Lower leg skin (tissue), 4 donors: ENCODE measurements at regions not wholly inside any gene's neighbourhood (a gene's known extent, or its start where the extent isn't known, plus 50 kb on each side); places are given as distances from the start of the nearest gene placed in this dataset.

Experiments used
- DNase-seq, 2 donors: peaks; one replicate each; pipeline ENCODE4 v3.0.0-alpha.2; 2019; ENCODE audit warnings: low spot score in 2 of 2
- H3K4me3 ChIP-seq: fragments of 200-600 bp; sonication (generic); 2 replicates; pipeline ENCODE4 v1.5.1; 2017; ENCODE audit warnings: mild to moderate bottlenecking, low read depth; ENCODE audit not compliant: poor library complexity, severe bottlenecking
- POLR2A ChIP-seq, 2 donors: fragments of 450-650 bp; IDR thresholded peaks; one replicate each; pipeline ENCODE4 v1.6.1; 2016 to 2017; ENCODE audit warnings: antibody characterized with exemption in 2 of 2, mild to moderate bottlenecking in 1 of 2, moderate library complexity in 1 of 2
- WGBS, 2 donors: methylation state at CpG; one replicate each; pipeline ENCODE4 v1.1.5; 2018; 5-methylcytosine and 5-hydroxymethylcytosine counted together
- intact Hi-C: fragments of 100-400 bp; cut with DNase I; formaldehyde crosslinking; loops from one replicate; pipeline ENCODE4 v1.15.0; 2023; ENCODE audit warnings: low total_unique reads
- TF ChIP-seq, protein P1 (sequence below), 3 donors: fragments of 450-650 bp; IDR thresholded peaks; one replicate each; pipeline ENCODE4 v1.5.1; 2016; ENCODE audit warnings: antibody characterized with exemption in 3 of 3, mild to moderate bottlenecking in 3 of 3, moderate library complexity in 2 of 3

GRCh38 chr13:85286081-85286480 is 513.1 kb downstream of the SLITRK6 start:
- intact Hi-C loops, result no loop called here
- DNase-seq, result no peak
- H3K4me3 ChIP-seq, result no peak overlapping the region
- WGBS, 2 donors, result 48 to 70% methylated on average over 1 of the region's 1 CpG
- TF ChIP-seq POLR2A (IDR thresholded peaks at IDR 0.05), result no peak
- TF ChIP-seq, protein P1, sequence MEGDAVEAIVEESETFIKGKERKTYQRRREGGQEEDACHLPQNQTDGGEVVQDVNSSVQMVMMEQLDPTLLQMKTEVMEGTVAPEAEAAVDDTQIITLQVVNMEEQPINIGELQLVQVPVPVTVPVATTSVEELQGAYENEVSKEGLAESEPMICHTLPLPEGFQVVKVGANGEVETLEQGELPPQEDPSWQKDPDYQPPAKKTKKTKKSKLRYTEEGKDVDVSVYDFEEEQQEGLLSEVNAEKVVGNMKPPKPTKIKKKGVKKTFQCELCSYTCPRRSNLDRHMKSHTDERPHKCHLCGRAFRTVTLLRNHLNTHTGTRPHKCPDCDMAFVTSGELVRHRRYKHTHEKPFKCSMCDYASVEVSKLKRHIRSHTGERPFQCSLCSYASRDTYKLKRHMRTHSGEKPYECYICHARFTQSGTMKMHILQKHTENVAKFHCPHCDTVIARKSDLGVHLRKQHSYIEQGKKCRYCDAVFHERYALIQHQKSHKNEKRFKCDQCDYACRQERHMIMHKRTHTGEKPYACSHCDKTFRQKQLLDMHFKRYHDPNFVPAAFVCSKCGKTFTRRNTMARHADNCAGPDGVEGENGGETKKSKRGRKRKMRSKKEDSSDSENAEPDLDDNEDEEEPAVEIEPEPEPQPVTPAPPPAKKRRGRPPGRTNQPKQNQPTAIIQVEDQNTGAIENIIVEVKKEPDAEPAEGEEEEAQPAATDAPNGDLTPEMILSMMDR (IDR thresholded peaks at IDR 0.05), result no peak

- H3K4me3 ChIP-seq, result no peak overlapping the region
- 89 to 92% methylated on average over 2 of the region's 2 CpGs for whole genome bisulfite sequencing, 2 donors
- TF ChIP-seq, protein P1 (IDR thresholded peaks at IDR 0.05), result no peak
- intact Hi-C loops, result no loop called here
- no peak for DNase-seq
Observed at GRCh38 chr13:85284349-85284748, 514.9 kb downstream of the SLITRK6 start.

DNA sequence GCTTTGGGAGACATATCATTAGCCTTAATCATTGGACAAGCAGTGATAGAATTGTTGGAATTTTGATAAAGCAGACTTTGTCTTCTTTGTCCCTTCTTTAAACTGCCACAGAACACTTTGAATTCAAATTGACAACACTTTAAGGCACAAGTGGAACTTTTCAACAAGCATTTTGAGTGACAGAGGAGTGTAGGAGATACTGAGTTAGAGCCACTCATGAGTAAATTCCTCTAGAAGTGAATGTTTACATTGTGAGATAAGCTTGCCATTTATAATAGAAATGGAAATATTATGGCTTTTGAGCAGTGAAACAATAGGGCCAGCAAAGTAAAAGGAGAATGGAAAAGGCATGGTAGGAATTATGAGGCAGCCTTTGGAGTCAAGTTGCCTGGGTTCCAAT is 515.8 kb downstream of the SLITRK6 start:
- no peak for DNase-seq
- intact Hi-C loops, result no loop called here
- TF ChIP-seq, protein P1 (IDR thresholded peaks at IDR 0.05), result no peak
- no peak for TF ChIP-seq POLR2A (IDR thresholded peaks at IDR 0.05)
- H3K4me3 ChIP-seq, result no peak overlapping the region

DNA sequence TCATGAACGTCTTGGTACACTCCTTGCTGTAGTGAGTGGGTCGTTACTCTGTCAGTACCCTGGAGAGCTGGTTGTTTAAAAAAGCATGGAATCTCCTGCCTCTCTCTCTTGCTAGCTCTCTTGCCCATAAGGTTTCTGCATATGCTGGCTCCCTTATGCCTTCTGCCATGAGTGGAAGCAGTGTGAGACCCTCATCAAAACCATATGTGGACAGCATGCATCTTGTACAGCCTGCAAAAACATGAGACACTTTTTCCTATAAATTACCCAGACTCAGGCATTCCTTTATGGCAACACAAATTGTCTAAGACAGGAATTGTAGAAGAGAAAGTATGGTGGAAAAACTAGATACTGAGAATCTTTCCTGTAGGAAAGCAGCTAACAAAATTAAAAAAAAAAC is 516.3 kb downstream of the SLITRK6 start:
- WGBS, 2 donors, result 56 to 78% methylated on average over 2 of the region's 2 CpGs
- intact Hi-C loops, result no loop called here
- no peak for DNase-seq
- H3K4me3 ChIP-seq, result no peak overlapping the region
- no peak for TF ChIP-seq POLR2A (IDR thresholded peaks at IDR 0.05)
- TF ChIP-seq, protein P1 (IDR thresholded peaks at IDR 0.05), result no peak

GRCh38 chr13:85278851-85279250 is 520.4 kb downstream of the SLITRK6 start:
- intact Hi-C loops, result loop anchor here (10.0 kb wide), 1 partner anchor 304 kb away; no protein-coding TSS in a partner anchor
- 47 to 58% methylated on average over 2 of the region's 2 CpGs for WGBS, 2 donors
- TF ChIP-seq POLR2A (IDR thresholded peaks at IDR 0.05), result no peak
- TF ChIP-seq, protein P1 (IDR thresholded peaks at IDR 0.05), result no peak
- H3K4me3 ChIP-seq, result no peak overlapping the region
- no peak for DNase-seq

GRCh38 chr13:85277748-85278147 is 521.5 kb downstream of the SLITRK6 start:
- H3K4me3 ChIP-seq, result no peak overlapping the region
- 72 to 80% methylated on average over 1 of the region's 1 CpG for WGBS, 2 donors
- DNase-seq, result no peak
- TF ChIP-seq POLR2A (IDR thresholded peaks at IDR 0.05), result no peak
- TF ChIP-seq, protein P1 (IDR thresholded peaks at IDR 0.05), result no peak
- intact Hi-C loops, result loop anchor here (10.0 kb wide), 1 partner anchor 303 kb away; no protein-coding TSS in a partner anchor
